ENCODE measurements at regions not wholly inside any gene's neighbourhood (a gene's known extent, or its start where the extent isn't known, plus 50 kb on each side); places are given as distances from the start of the nearest gene placed in this dataset.

GRCh38 chr6:164826831-164827468 is 482.5 kb downstream of the C6orf118 start:
- no peaks in the 10 kb centered on the region for H3K4me1 ChIP-seq
- 70% methylated on average over 11 of the region's 11 CpGs for WGBS
- H3K4me3 ChIP-seq: no peak overlapping the region
- no peaks in the 10 kb centered on the region for H3K9me3 ChIP-seq
- TF ChIP-seq CTCF (IDR thresholded peaks at IDR 0.05) (no peak), EP300 (IDR thresholded peaks at IDR 0.05) (no peak), POLR2A (IDR thresholded peaks at IDR 0.05) (no peak), POLR2AphosphoS5 (IDR thresholded peaks at IDR 0.05) (no peak)
- no peaks in the 10 kb centered on the region for H3K27me3 ChIP-seq
- no peaks in the 10 kb centered on the region for H3K36me3 ChIP-seq
- no peak overlapping the region for H3K27ac ChIP-seq
- no peak for DNase-seq (ENCODE audit: low spot score in 2 of 2)

GRCh38 chr6:164825386-164825785 is 484.0 kb downstream of the C6orf118 start:
- H3K27ac ChIP-seq: no peak overlapping the region
- H3K27me3 ChIP-seq: no peaks in the 10 kb centered on the region
- no peak for DNase-seq (ENCODE audit: low spot score in 2 of 2)
- no peak overlapping the region for H3K4me3 ChIP-seq
- no peaks in the 10 kb centered on the region for H3K36me3 ChIP-seq
- H3K4me1 ChIP-seq: no peaks in the 10 kb centered on the region
- H3K9me3 ChIP-seq: no peaks in the 10 kb centered on the region
- TF ChIP-seq POLR2A (IDR thresholded peaks at IDR 0.05) (no peak), EP300 (IDR thresholded peaks at IDR 0.05) (no peak), POLR2AphosphoS5 (IDR thresholded peaks at IDR 0.05) (no peak), CTCF (IDR thresholded peaks at IDR 0.05) (no peak)
- 97% methylated on average over 3 of the region's 3 CpGs for WGBS

- no peak overlapping the region for H3K27ac ChIP-seq
- no peak for DNase-seq (ENCODE audit: low spot score in 2 of 2)
- H3K9me3 ChIP-seq: no peaks in the 10 kb centered on the region
- 80% methylated on average over 1 of the region's 1 CpG for WGBS
- H3K4me3 ChIP-seq: no peak overlapping the region
- H3K4me1 ChIP-seq: no peaks in the 10 kb centered on the region
- no peaks in the 10 kb centered on the region for H3K27me3 ChIP-seq
- H3K36me3 ChIP-seq: no peaks in the 10 kb centered on the region
- TF ChIP-seq POLR2A (IDR thresholded peaks at IDR 0.05): no peak
- TF ChIP-seq CTCF (IDR thresholded peaks at IDR 0.05): no peak
- no peak for TF ChIP-seq EP300 (IDR thresholded peaks at IDR 0.05)
- no peak for TF ChIP-seq POLR2AphosphoS5 (IDR thresholded peaks at IDR 0.05)
Observed at GRCh38 chr6:164817662-164818061, 491.7 kb downstream of the C6orf118 start.

- Histone ChIP-seq H3K27me3 (no peaks in the 10 kb centered on the region), H3K4me1 (no peaks in the 10 kb centered on the region), H3K9me3 (no peaks in the 10 kb centered on the region), H3K4me3 (no peak overlapping the region), H3K36me3 (no peaks in the 10 kb centered on the region), H3K27ac (no peak overlapping the region)
- no peak for DNase-seq (ENCODE audit: low spot score in 2 of 2)
- no peak for TF ChIP-seq CTCF (IDR thresholded peaks at IDR 0.05)
Observed at GRCh38 chr6:164812706-164813105, 496.7 kb downstream of the C6orf118 start.

GRCh38 chr6:164807125-164807524 is 502.3 kb downstream of the C6orf118 start:
- no peaks in the 10 kb centered on the region for H3K36me3 ChIP-seq
- no peaks in the 10 kb centered on the region for H3K27me3 ChIP-seq
- 71% methylated on average over 2 of the region's 2 CpGs for WGBS
- TF ChIP-seq CTCF (IDR thresholded peaks at IDR 0.05) (no peak), EP300 (IDR thresholded peaks at IDR 0.05) (no peak), POLR2A (IDR thresholded peaks at IDR 0.05) (no peak), POLR2AphosphoS5 (IDR thresholded peaks at IDR 0.05) (no peak)
- peaks cover 4% of the 10 kb centered on the region for H3K9me3 ChIP-seq
- no peak overlapping the region for H3K4me3 ChIP-seq
- no peak overlapping the region for H3K27ac ChIP-seq
- DNase-seq (ENCODE audit: low spot score in 2 of 2): no peak
- no peaks in the 10 kb centered on the region for H3K4me1 ChIP-seq
